Transverse colon (tissue), 3 donors: ENCODE measurements at regions not wholly inside any gene's neighbourhood (a gene's known extent, or its start where the extent isn't known, plus 50 kb on each side); places are given as distances from the start of the nearest gene placed in this dataset.

Experiments
- POLR2A ChIP-seq: fragments of 450-650 bp; IDR thresholded peaks from one replicate; pipeline ENCODE4 v1.6.1; 2016; ENCODE audit warnings: antibody characterized with exemption, mild to moderate bottlenecking, moderate library complexity
- TF ChIP-seq, protein P1 (sequence below), 5 experiments: fragments of 200-600 bp in 3 of 5; fragments of 450-650 bp in 2 of 5; sonication (generic) in 3 of 5; IDR thresholded peaks; 1 replicate in 2 of 5; 2 replicates in 3 of 5; pipeline ENCODE4 v1.5.1; 2016 to 2017; ENCODE audit warnings: antibody characterized with exemption in 5 of 5, inconsistent platforms in 3 of 5, mild to moderate bottlenecking in 2 of 5, moderate library complexity in 1 of 5

DNA sequence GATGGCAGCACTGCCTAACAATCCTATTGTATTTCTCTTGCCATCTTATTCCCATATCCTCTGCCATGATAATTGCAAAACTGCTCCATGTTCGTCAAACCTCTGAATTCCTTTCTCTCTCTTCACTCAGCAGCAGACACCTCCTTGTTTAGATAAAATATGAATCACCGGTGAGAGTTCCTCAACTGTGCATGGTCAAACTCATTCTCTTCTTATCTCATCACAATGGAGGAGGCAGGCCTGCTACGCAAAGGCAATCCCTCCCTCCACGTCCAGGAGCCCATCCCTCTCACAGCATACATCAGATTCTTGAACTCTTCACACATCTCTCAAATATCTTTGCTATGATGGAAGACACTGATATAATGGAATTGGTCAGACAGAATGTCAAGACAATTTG lies 90.1 kb upstream of the DAAM1 start:
- TF ChIP-seq, protein P1, sequence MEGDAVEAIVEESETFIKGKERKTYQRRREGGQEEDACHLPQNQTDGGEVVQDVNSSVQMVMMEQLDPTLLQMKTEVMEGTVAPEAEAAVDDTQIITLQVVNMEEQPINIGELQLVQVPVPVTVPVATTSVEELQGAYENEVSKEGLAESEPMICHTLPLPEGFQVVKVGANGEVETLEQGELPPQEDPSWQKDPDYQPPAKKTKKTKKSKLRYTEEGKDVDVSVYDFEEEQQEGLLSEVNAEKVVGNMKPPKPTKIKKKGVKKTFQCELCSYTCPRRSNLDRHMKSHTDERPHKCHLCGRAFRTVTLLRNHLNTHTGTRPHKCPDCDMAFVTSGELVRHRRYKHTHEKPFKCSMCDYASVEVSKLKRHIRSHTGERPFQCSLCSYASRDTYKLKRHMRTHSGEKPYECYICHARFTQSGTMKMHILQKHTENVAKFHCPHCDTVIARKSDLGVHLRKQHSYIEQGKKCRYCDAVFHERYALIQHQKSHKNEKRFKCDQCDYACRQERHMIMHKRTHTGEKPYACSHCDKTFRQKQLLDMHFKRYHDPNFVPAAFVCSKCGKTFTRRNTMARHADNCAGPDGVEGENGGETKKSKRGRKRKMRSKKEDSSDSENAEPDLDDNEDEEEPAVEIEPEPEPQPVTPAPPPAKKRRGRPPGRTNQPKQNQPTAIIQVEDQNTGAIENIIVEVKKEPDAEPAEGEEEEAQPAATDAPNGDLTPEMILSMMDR (IDR thresholded peaks at IDR 0.05): no peak
- no peak for TF ChIP-seq POLR2A
